Fibroblast of lung (primary cell): ENCODE measurements at regions not wholly inside any gene's neighbourhood (a gene's known extent, or its start where the extent isn't known, plus 50 kb on each side); places are given as distances from the start of the nearest gene placed in this dataset.

Experiments used
- DNase-seq, 2 donors: peaks; one replicate each; pipeline versions ENCODE4 v3.0.0 to v3.0.0-alpha.2; 2010; ENCODE audit warnings: low read depth in 2 of 2
- H2AFZ ChIP-seq: 2 replicates; pipeline ENCODE4 v1.5.1; 2012; ENCODE audit warnings: low read length, control low read depth, inconsistent platforms
- H3K27ac ChIP-seq: 2 replicates; pipeline ENCODE4 v1.5.1; 2011; ENCODE audit warnings: low read length, control low read depth; ENCODE audit not compliant: insufficient read depth
- H3K27me3 ChIP-seq: 2 replicates; pipeline ENCODE4 v1.5.1; 2011; ENCODE audit warnings: mild to moderate bottlenecking, low read length; ENCODE audit not compliant: control insufficient read depth, insufficient read depth
- H3K36me3 ChIP-seq: 2 replicates; pipeline ENCODE4 v1.5.1; 2011; ENCODE audit warnings: low read length; ENCODE audit not compliant: control insufficient read depth, insufficient read depth
- H3K4me1 ChIP-seq: 2 replicates; pipeline ENCODE4 v1.5.1; 2011; ENCODE audit warnings: low read length; ENCODE audit not compliant: control insufficient read depth, insufficient read depth; ENCODE audit errors: extremely low read depth
- H3K4me2 ChIP-seq: 2 replicates; pipeline ENCODE4 v1.5.1; 2011; ENCODE audit warnings: low read length, control low read depth; ENCODE audit not compliant: insufficient read depth; ENCODE audit errors: extremely low read depth
- H3K4me3 ChIP-seq, 4 experiments: fragments of 200-600 bp in 1 of 4; sonication (generic) in 1 of 4; replicated peaks in 1 of 4; 2 replicates each; pipeline ENCODE4 v1.5.1; 2011 to 2016; ENCODE audit warnings: low read length in 4 of 4, low read depth in 3 of 4, mild to moderate bottlenecking in 3 of 4, control low read depth in 2 of 4, inconsistent platforms in 1 of 4, mixed read lengths in 1 of 4; ENCODE audit not compliant: insufficient read depth in 1 of 4; ENCODE audit errors: control extremely low read depth in 1 of 4
- H3K79me2 ChIP-seq: 2 replicates; pipeline ENCODE4 v1.5.1; 2012; ENCODE audit warnings: mild to moderate bottlenecking, low read length, inconsistent platforms; ENCODE audit not compliant: control insufficient read depth, insufficient read depth
- H3K9ac ChIP-seq: 2 replicates; pipeline ENCODE4 v1.5.1; 2011; ENCODE audit warnings: mild to moderate bottlenecking, low read length, control low read depth; ENCODE audit not compliant: insufficient read depth
- H3K9me3 ChIP-seq: 2 replicates; pipeline ENCODE4 v1.5.1; 2012; ENCODE audit warnings: low read depth, low read length; ENCODE audit not compliant: control insufficient read depth, insufficient read depth
- H4K20me1 ChIP-seq: 2 replicates; pipeline ENCODE4 v1.5.1; 2011; ENCODE audit warnings: low read length; ENCODE audit not compliant: control insufficient read depth, insufficient read depth; ENCODE audit errors: extremely low read depth
- CTCF ChIP-seq, 2 donors: IDR thresholded peaks in 1 of 2; conservative IDR thresholded peaks in 1 of 2; 1 replicate in 1 of 2; 2 replicates in 1 of 2; pipeline ENCODE4 v1.5.1; 2011 to 2012; ENCODE audit warnings: low read length in 2 of 2, control low read depth in 1 of 2, inconsistent platforms in 1 of 2, low read depth in 1 of 2, mild to moderate bottlenecking in 1 of 2
- EZH2 ChIP-seq: IDR thresholded peaks from 2 replicates; pipeline ENCODE4 v1.5.1; 2012; ENCODE audit warnings: low read length, control low read depth, mild to moderate bottlenecking; ENCODE audit errors: missing control alignments

DNA sequence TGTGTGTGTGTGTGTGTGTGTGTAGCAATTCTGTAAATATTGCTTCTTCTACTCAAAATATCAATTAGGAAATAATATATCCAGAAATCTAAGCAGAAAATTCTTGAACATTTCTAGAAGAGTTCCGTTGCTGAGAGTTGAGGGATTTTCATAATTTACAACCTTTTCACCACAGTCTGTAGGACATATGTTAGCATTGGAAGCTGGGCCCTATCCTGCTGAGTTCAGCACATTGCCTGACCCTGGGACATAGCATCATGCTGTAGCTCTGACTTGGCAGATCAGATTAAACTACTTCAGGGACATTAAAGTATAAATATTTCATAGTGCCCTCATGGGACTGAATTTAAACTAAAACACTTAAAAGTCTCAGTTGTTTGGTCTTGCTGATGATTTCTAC lies 129.2 kb upstream of the KCNH7 start:
- Histone ChIP-seq H3K79me2 (no peaks in the 10 kb centered on the region), H3K27ac (no peak overlapping the region), H3K36me3 (no peaks in the 10 kb centered on the region), H3K4me3 (no peak overlapping the region), H3K4me2 (no peak overlapping the region), H2AFZ (no peak overlapping the region), H3K27me3 (no peaks in the 10 kb centered on the region), H3K9ac (no peak overlapping the region), H3K9me3 (no peaks in the 10 kb centered on the region), H3K4me1 (no peaks in the 10 kb centered on the region), H4K20me1 (no peaks in the 10 kb centered on the region)
- no peak for DNase-seq
- no peak for TF ChIP-seq EZH2
- no peak for TF ChIP-seq CTCF (conservative IDR thresholded peaks at IDR 0.05 in 1 of 2, IDR thresholded peaks at IDR 0.05 in 1 of 2; ENCODE audit: low read depth in 1 of 2, low read length in 2 of 2)

GRCh38 chr2:162967147-162967546 lies 128.6 kb upstream of the KCNH7 start:
- Histone ChIP-seq H3K79me2 (no peaks in the 10 kb centered on the region), H2AFZ (no peak overlapping the region), H3K27ac (no peak overlapping the region), H3K4me3 (no peak overlapping the region), H3K4me1 (no peaks in the 10 kb centered on the region), H3K9me3 (no peaks in the 10 kb centered on the region), H3K36me3 (no peaks in the 10 kb centered on the region), H4K20me1 (no peaks in the 10 kb centered on the region), H3K9ac (no peak overlapping the region), H3K4me2 (no peak overlapping the region), H3K27me3 (no peaks in the 10 kb centered on the region)
- TF ChIP-seq EZH2 (no peak), CTCF (conservative IDR thresholded peaks at IDR 0.05 in 1 of 2, IDR thresholded peaks at IDR 0.05 in 1 of 2; ENCODE audit: low read depth in 1 of 2, low read length in 2 of 2) (no peak)
- DNase-seq, result no peak

GRCh38 chr2:162965191-162965590 lies 126.6 kb upstream of the KCNH7 start:
- no peaks in the 10 kb centered on the region for H3K36me3 ChIP-seq
- no peak overlapping the region for H3K4me3 ChIP-seq
- no peak overlapping the region for H3K27ac ChIP-seq
- TF ChIP-seq EZH2 (no peak), CTCF (conservative IDR thresholded peaks at IDR 0.05 in 1 of 2, IDR thresholded peaks at IDR 0.05 in 1 of 2; ENCODE audit: low read depth in 1 of 2, low read length in 2 of 2) (no peak)
- H3K4me2 ChIP-seq, result no peak overlapping the region
- no peaks in the 10 kb centered on the region for H3K27me3 ChIP-seq
- H2AFZ ChIP-seq, result no peak overlapping the region
- H4K20me1 ChIP-seq, result no peaks in the 10 kb centered on the region
- H3K4me1 ChIP-seq, result no peaks in the 10 kb centered on the region
- H3K9ac ChIP-seq, result no peak overlapping the region
- no peaks in the 10 kb centered on the region for H3K9me3 ChIP-seq
- DNase-seq, result no peak
- H3K79me2 ChIP-seq, result no peaks in the 10 kb centered on the region
